HEK293 (cell line): ENCODE measurements at regions not wholly inside any gene's neighbourhood (a gene's known extent, or its start where the extent isn't known, plus 50 kb on each side); places are given as distances from the start of the nearest gene placed in this dataset.

Experiments
- CTCF ChIA-PET: fragments of 350-600 bp; formaldehyde crosslinking; extraction: SDS; loops from one replicate; lab custom pipeline; 2021; ENCODE audit warnings: antibody characterized with exemption; lab: Yijun Ruan, JAX
- POLR2A ChIA-PET: fragments of 300-600 bp; formaldehyde crosslinking; extraction: SDS; loops from one replicate; lab custom pipeline; 2020; ENCODE audit warnings: antibody characterized with exemption, inconsistent platforms; lab: Yijun Ruan, JAX
- H3K27ac ChIP-seq: fragments of 200-500 bp; sonication (Bioruptor generic); 2 replicates; pipeline ENCODE4 v1.5.1; 2014; ENCODE audit warnings: low read depth, low read length, control low read depth, inconsistent platforms; ENCODE audit errors: extremely low read depth
- H3K36me3 ChIP-seq, 2 experiments: fragments of 200-500 bp in 1 of 2; sonication (Bioruptor generic) in 1 of 2; 1 replicate in 1 of 2; 2 replicates in 1 of 2; pipeline ENCODE4 v1.5.1; 2014 to 2017; ENCODE audit warnings: inconsistent platforms in 2 of 2, low read length in 2 of 2; ENCODE audit not compliant: control insufficient read depth in 2 of 2, insufficient read depth in 1 of 2
- H3K4me1 ChIP-seq: fragments of 200-500 bp; sonication (Bioruptor generic); 2 replicates; pipeline ENCODE4 v1.5.1; 2014; ENCODE audit warnings: mild to moderate bottlenecking, low read length, inconsistent platforms; ENCODE audit not compliant: control insufficient read depth, insufficient read depth
- H3K4me3 ChIP-seq: 2 replicates; pipeline ENCODE4 v1.5.1; 2011; ENCODE audit warnings: low read depth, mild to moderate bottlenecking, control low read depth, low read length, moderate library complexity
- H3K9me3 ChIP-seq: fragments of 200-500 bp; sonication (Bioruptor generic); 2 replicates; pipeline ENCODE4 v1.5.1; 2014; ENCODE audit warnings: low read depth, low read length, inconsistent platforms; ENCODE audit not compliant: control insufficient read depth, insufficient read depth
- BCL11B ChIP-seq: fragments of 450-650 bp; formaldehyde crosslinking; IDR thresholded peaks from 2 replicates; pipeline ENCODE4 v1.5.1; 2016; ENCODE audit warnings: low read depth, missing biosample characterization, missing genetic modification characterization
- FEZF1 ChIP-seq: fragments of 450-650 bp; formaldehyde crosslinking; IDR thresholded peaks from 2 replicates; pipeline ENCODE4 v1.5.1; 2016; ENCODE audit warnings: missing biosample characterization, missing genetic modification characterization
- OSR2 ChIP-seq: fragments of 450-650 bp; formaldehyde crosslinking; IDR thresholded peaks from 2 replicates; pipeline ENCODE4 v1.5.1; 2016; ENCODE audit warnings: missing biosample characterization, missing genetic modification characterization
- PRDM1 ChIP-seq: fragments of 450-650 bp; formaldehyde crosslinking; IDR thresholded peaks from 2 replicates; pipeline ENCODE4; 2016; ENCODE audit warnings: missing biosample characterization, missing genetic modification characterization
- RBAK ChIP-seq: fragments of 450-650 bp; formaldehyde crosslinking; IDR thresholded peaks from 2 replicates; pipeline ENCODE4 v1.5.1; 2016; ENCODE audit warnings: missing biosample characterization, missing genetic modification characterization
- SCRT2 ChIP-seq: fragments of 450-650 bp; formaldehyde crosslinking; IDR thresholded peaks from 2 replicates; pipeline ENCODE4 v1.5.1; 2016; ENCODE audit warnings: missing biosample characterization, missing genetic modification characterization
- YY2 ChIP-seq: fragments of 450-650 bp; formaldehyde crosslinking; IDR thresholded peaks from 2 replicates; pipeline ENCODE4 v1.5.1; 2016; ENCODE audit warnings: missing biosample characterization, missing genetic modification characterization
- ZBTB21 ChIP-seq: fragments of 450-650 bp; formaldehyde crosslinking; IDR thresholded peaks from 2 replicates; pipeline ENCODE4 v1.5.1; 2017; ENCODE audit warnings: missing biosample characterization, missing genetic modification characterization
- ZBTB49 ChIP-seq: fragments of 450-650 bp; formaldehyde crosslinking; IDR thresholded peaks from 2 replicates; pipeline ENCODE4 v1.5.1; 2016; ENCODE audit warnings: missing biosample characterization, missing genetic modification characterization, low read depth
- ZFHX2 ChIP-seq: fragments of 450-650 bp; formaldehyde crosslinking; conservative IDR thresholded peaks from 2 replicates; pipeline ENCODE4 v1.5.1; 2016; ENCODE audit warnings: missing biosample characterization, missing genetic modification characterization
- ZNF114 ChIP-seq: fragments of 450-650 bp; formaldehyde crosslinking; IDR thresholded peaks from 2 replicates; pipeline ENCODE4 v1.5.0; 2017; ENCODE audit warnings: missing biosample characterization, missing genetic modification characterization
- ZNF133 ChIP-seq: fragments of 450-650 bp; formaldehyde crosslinking; IDR thresholded peaks from 2 replicates; pipeline ENCODE4 v1.5.1; 2016; ENCODE audit warnings: missing biosample characterization, missing genetic modification characterization
- ZNF221 ChIP-seq: fragments of 450-650 bp; formaldehyde crosslinking; IDR thresholded peaks from 2 replicates; pipeline ENCODE4 v1.5.1; 2017; ENCODE audit warnings: missing biosample characterization, missing genetic modification characterization, borderline replicate concordance
- ZNF341 ChIP-seq: fragments of 450-650 bp; formaldehyde crosslinking; IDR thresholded peaks from 2 replicates; pipeline ENCODE4; 2016; ENCODE audit warnings: low read depth, missing biosample characterization, missing genetic modification characterization
- ZNF473 ChIP-seq: fragments of 450-650 bp; formaldehyde crosslinking; IDR thresholded peaks from 2 replicates; pipeline ENCODE4 v1.5.1; 2017; ENCODE audit warnings: missing biosample characterization, missing genetic modification characterization
- ZNF571 ChIP-seq: fragments of 450-650 bp; formaldehyde crosslinking; IDR thresholded peaks from 2 replicates; pipeline ENCODE4 v1.5.0; 2017; ENCODE audit warnings: missing biosample characterization, missing genetic modification characterization
- ZNF624 ChIP-seq: fragments of 450-650 bp; formaldehyde crosslinking; IDR thresholded peaks from 2 replicates; pipeline ENCODE4 v1.5.1; 2017; ENCODE audit warnings: missing biosample characterization, missing genetic modification characterization
- ZNF658 ChIP-seq: fragments of 450-650 bp; formaldehyde crosslinking; IDR thresholded peaks from 2 replicates; pipeline ENCODE4; 2016; ENCODE audit warnings: missing biosample characterization, missing genetic modification characterization
- ZNF777 ChIP-seq: fragments of 450-650 bp; formaldehyde crosslinking; IDR thresholded peaks from 2 replicates; pipeline ENCODE4 v1.5.1; 2017; ENCODE audit warnings: missing biosample characterization, missing genetic modification characterization, borderline replicate concordance
- ZNF837 ChIP-seq: fragments of 450-650 bp; formaldehyde crosslinking; IDR thresholded peaks from 2 replicates; pipeline ENCODE4 v1.5.1; 2016; ENCODE audit warnings: missing biosample characterization, missing genetic modification characterization

- TF ChIP-seq ZNF777 (tag by site-specific recombination), result no peak
- no peak for TF ChIP-seq OSR2 (tag by site-specific recombination)
- no peak for TF ChIP-seq ZNF114 (tag by site-specific recombination)
- H3K36me3 ChIP-seq, result no peaks in the 10 kb centered on the region
- CTCF ChIA-PET, result no interaction called here
- no peaks in the 10 kb centered on the region for H3K9me3 ChIP-seq
- H3K27ac ChIP-seq, result no peak overlapping the region
- H3K4me1 ChIP-seq, result no peaks in the 10 kb centered on the region
- H3K4me3 ChIP-seq, result no peak overlapping the region
- POLR2A ChIA-PET, result no interaction called here
These were observed 275.3 kb downstream of the CRLF2 start for GRCh38 chrX:936979-937769.

GRCh38 chrX:933611-934010 lies 278.8 kb downstream of the CRLF2 start:
- no peak overlapping the region for H3K4me3 ChIP-seq
- H3K36me3 ChIP-seq, result no peaks in the 10 kb centered on the region
- ChIA-PET POLR2A (no interaction called here), CTCF (no interaction called here)
- no peak overlapping the region for H3K27ac ChIP-seq
- no peak for TF ChIP-seq PRDM1
- no peak for TF ChIP-seq ZNF624 (tag by site-specific recombination)
- TF ChIP-seq ZNF133 (tag by site-specific recombination), result no peak
- no peak for TF ChIP-seq RBAK
- TF ChIP-seq ZBTB49 (tag by site-specific recombination), result no peak
- no peak for TF ChIP-seq ZFHX2
- TF ChIP-seq YY2 (tag by site-specific recombination), result no peak
- no peak for TF ChIP-seq BCL11B (tag by site-specific recombination)
- TF ChIP-seq ZBTB21 (tag by site-specific recombination), result no peak
- no peak for TF ChIP-seq ZNF341 (tag by site-specific recombination)
- H3K9me3 ChIP-seq, result no peaks in the 10 kb centered on the region
- no peaks in the 10 kb centered on the region for H3K4me1 ChIP-seq

GRCh38 chrX:928606-929005 lies 283.8 kb downstream of the CRLF2 start:
- Histone ChIP-seq H3K4me3 (no peak overlapping the region), H3K9me3 (no peaks in the 10 kb centered on the region), H3K4me1 (no peaks in the 10 kb centered on the region), H3K27ac (no peak overlapping the region)
- TF ChIP-seq ZNF221 (tag by site-specific recombination) (no peak), ZNF473 (no peak), ZNF777 (tag by site-specific recombination) (no peak), ZNF837 (tag by site-specific recombination) (no peak), SCRT2 (tag by site-specific recombination) (no peak), FEZF1 (tag by site-specific recombination) (no peak), ZNF658 (tag by site-specific recombination) (no peak), ZNF571 (tag by site-specific recombination) (no peak)
- TF ChIP-seq, all 188 proteins: peak for 0
- H3K36me3 ChIP-seq, result no peaks in the 10 kb centered on the region
- POLR2A ChIA-PET, result no interaction called here
- CTCF ChIA-PET, result no interaction called here
